Stimulated activated CD4-positive, alpha-beta T cell treated with anti-CD3 and anti-CD28 coated beads, Interleukin-12 subunit alpha, Interleukin-12 subunit beta, amount 100 ng/mL, for 4 hours (primary cell): ENCODE measurements at regions not wholly inside any gene's neighbourhood (a gene's known extent, or its start where the extent isn't known, plus 50 kb on each side); places are given as distances from the start of the nearest gene placed in this dataset.

ENCODE experiments used
- DNase-seq: peaks from one replicate; pipeline ENCODE4 v3.0.0-alpha.2; 2020

DNA sequence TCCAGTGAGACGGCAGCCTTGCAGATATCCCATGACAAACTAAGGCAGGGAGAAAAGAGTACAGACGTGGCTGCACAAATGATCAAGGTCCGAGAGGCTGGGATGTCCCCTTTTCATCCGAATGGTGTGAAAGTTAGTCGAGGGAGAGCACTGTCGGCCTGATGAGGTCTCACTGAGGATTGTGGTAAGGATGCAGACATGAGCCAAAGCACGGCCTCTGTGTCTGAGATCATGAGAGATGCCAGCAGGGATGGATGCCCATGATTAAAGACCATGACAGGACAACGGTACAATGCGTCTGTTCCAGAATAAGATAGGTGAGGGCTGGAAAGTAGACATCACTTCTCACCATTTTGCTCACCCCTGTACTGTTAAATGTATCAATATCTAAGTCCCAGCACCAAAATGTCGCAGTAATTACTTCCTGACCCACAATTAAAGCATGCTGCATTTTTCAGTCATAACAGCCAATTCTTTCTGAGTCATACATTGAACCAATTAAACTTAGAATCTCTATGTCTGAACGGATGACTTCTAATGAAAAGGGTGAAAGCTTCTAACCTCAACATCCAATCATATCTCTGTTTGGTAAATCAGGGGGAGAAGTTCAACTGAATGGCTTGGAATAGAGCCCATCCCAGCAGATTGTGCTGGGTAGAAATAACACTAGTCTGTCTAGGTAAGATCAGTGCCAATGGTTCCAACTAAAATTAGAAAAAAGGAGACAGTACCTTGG is 249.6 kb upstream of the SOX5 start:
- no peak for DNase-seq

DNA sequence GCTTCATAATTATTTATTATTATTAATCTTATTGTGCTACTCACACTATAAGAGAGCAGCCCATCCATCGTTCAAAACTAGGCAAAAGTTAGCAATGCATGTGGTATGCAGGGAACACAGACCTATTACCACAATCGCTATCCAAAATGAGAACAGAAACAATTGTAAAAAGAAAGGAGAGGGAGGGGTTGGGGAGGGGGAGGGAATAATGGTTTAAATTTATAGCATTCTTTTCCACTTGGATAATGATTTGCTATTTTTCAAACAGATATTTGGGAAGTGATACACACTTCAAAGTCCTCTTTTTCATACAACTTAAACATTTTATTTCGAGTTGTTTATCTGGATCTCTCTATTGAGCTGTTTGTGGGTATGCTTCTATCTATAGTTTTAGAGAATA is 248.6 kb upstream of the SOX5 start:
- no peak for DNase-seq

DNA sequence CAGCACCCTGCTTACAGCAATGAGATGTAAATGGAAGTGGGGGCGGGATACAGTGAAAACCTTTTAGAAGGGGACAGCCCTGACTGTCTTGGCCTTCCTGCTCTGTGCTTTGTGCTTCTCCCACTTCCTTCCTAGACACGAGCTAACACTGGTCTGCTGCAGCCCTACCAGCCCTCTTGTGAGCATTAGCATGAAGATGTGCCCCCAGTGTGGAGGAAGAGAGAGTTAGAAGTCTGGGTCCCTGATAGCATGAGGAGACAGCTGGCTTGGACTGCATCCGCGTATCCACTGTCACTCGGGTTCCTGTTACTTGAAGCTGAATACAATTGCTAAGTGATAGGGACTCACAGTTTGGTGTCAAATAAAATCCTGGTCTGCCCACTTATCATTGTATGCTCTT is 248.1 kb upstream of the SOX5 start:
- no peak for DNase-seq

DNA sequence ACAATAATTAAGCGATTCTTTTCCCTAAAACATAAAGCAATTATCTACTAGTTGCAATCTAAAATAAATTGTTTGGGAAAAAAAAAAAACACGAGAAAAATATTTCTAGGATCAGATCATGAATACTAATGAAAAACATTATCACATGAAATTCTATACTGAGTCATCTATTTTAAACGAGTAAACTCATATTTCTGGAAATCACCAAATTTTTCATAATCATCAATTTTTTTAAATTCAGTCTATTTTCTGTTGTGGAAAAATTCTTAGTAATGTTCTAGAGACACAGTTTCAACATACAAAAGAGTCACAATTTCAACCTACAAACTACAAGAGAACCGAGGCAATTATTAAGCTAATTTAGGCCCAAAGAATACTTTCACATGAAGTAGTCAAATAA is 245.6 kb upstream of the SOX5 start:
- no peak for DNase-seq

DNA sequence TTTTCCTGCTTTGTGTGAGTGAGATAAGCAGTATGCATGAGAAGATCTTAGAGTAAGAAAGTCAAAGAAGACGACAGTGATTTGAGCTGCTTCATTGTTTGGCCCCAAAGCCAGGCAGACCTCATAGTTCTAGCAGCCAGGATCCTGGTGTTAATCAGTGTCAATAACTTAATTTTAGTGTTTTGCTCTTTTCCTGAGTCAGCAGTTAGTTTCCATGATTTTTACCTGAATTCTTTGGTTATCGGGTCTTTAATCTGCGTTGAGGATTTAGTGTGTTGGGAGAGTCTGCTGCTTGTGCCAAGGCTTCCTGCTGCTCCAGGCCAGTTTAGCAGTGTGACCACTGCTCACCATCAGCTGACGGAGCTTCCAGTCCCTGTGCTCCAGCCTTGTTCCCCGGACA is 241.6 kb upstream of the SOX5 start:
- no peak for DNase-seq

DNA sequence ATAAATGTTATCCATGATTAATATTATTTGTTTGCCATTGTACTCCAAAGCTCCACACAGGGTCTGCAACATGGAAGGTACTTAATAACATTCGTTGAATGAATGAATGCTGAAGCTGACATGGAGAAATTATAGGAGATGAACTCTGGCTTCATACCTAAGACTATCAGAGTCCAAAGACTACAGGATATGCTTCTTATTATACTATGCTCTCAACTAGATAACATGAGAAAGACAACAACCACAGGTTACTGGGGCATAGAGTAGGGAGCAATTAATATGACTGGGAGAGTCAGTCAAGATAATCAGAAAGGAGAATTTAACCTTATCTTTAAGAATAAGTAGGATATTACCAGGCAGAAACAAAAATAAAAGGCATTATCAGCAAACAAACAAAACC is 236.3 kb upstream of the SOX5 start:
- DNase-seq, result no peak

DNA sequence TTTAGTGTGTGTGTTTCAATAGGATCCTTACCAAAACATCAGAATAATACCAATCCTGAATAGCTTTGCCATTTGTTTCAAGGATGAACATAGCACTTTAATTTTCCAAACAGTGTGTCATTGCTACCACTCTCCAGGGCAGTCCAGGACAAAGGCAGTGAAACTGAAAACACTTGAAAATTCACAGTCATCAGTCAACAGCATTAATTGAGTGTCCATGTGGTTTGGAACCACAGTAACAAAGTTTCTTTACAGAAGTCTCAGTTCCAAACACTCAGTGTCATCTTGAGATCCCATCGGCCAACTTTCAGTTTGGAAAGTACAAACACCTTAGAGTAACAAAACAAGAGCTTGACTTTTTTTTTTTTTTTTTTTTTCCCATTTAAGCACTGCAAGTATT is 228.4 kb upstream of the SOX5 start:
- no peak for DNase-seq

DNA sequence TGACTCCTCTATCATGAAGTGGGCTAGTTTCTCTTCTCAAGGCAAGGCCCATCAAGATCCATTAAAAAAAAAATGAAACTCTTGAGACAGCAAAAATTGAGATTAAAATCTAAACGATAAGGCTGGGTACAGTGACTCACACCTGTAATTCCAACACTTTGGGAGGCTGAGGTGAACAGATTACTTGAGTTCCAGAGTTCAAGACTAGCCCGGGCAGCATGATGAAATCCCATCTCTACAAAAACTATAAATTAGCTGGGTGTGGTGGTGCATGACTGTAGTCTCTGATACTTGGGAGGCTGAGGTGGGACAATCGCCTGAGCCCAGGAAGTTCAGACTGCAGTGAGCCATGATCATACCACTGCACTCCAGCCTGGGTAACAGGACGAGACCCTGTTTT is 226.5 kb upstream of the SOX5 start:
- no peak for DNase-seq

DNA sequence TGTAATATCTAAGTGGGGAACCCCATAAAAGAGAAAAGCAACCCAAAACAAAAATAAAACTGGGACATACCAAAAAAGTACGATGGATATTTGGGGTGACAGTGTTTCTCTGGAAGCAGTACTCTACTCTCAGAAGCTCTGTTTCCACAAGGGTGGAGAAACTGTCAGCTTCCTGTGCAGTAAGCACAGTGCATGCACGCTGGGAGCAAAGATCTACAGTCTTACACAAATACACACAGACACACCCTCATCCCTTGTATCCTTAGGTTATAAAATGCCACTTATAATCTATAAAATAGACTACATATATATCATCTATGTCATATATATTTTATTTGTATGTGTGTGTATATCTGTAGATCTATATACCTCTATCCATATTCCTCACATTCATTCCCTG is 225.8 kb upstream of the SOX5 start:
- no peak for DNase-seq

DNA sequence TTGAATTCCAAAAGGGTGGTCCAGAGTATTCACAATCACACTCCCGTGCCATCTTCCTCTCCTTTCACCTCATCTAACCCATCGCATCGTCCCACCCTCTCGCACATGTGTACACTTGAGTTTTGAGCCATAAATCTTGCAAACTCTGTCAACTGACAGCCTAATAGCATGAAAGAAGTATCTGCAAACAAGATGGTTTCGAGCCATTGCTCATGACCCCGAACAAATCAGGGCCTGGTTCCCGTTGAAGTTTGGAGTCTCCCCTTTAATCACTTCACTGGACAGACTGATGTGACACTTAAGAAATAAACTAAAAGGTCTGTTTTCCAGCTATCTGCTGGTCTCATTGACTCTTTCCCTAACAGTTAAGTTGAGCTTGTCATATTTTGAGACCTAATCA is 223.6 kb upstream of the SOX5 start:
- DNase-seq, result no peak

DNA sequence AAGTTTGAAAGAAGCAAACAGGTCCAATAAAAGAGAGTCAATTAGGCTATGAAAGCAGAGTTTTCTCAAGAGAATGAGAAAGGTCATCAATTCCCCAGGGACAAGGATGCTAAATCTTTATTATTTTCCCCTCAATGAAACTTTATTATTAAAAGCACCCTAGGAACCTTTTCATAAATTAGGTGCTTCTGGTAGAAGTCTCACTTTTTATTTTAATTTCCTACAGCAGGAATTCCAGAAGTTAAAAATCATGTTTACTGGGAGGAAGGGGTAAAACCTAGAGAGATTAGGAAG is 223.2 kb upstream of the SOX5 start:
- no peak for DNase-seq

DNA sequence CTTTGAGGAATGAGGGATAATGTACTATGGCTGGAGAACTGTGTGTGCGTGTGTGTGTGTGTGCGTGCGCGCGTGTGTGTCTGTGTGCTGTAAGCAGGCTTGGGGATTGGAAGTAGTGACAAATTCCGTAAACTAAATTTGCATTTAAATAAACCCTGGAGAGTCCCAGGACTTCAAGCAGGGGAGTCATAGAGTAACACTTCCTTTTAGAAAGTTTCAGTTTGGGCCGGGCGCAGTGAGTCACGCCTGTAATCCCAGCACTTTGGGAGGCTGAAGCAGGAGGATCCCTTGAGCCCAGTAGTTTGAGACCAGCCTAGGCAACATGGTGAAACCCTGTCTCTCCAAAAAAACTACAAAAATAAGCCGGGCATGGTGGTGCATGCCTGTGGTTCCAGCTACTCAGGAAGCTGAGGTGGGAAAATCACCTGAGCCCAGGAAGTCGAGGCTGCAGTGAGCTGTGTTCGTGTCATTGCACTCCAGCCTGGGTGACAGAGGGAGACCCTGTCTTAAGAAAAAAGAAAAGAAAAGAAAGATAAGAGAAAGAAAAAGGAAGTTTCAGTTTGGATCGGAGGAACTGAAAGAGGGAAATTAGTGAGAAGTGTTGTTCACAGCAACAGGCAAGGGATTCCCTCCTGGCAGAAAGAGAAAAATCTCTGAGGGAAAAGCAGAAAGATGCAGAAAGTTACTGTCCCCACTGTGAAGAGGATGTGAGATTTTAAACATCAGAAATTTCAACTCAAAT is 222.7 kb upstream of the SOX5 start:
- DNase-seq, result no peak

DNA sequence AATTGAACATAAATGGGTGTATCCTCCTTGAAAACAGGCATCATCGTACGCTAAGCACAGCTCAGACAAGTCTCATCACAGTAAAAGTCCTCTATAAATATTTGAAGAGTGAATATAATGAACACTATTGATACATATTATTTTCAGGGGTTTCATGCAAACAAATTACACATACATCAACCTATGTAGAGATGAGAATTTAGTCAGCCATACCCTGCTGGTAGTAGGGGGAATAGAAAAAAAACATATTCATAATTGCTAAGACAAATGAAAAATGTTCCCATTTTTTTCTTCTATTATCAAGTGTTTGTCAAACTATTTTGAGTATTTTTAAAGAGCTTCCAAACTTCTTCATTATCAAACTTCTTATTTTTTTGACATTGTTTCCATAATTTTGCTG is 205.6 kb upstream of the SOX5 start:
- DNase-seq, result no peak

DNA sequence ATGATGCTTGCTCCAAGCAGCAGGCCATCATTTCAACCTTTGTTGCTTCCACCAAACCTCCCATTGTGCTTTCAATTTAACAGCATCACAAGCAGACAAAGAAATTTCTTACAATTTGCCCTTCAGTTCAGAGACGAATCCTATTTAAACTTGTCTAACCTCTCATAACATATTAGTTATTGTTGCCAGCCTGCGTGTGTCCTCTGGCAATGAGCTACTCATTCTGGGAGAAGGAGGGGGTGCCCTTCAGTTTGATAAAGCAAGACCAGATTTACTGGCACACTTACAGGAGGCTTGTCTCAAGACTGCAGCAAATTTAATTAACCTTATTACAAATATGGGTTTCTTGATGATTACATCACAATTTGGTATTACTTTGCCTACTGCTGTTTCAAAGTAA is 203.6 kb upstream of the SOX5 start:
- DNase-seq, result no peak

DNA sequence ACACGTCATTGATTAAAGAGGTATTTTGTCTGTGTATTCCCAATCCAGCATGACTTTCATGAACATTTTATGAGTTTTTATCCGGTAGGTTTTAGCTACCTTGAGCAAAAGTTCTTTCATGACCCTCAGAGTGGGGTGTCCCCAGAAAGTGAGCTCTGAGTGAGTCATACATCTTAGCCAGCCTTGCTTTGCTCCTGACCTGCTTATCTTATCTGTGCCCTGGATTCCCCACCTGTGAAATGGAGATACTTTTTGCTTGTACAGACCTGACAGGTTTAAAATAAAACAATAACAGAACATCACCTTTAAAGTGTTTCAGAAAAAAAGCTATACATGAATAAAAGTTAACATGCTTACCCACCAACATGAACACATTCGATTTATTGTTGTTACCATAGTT is 202.8 kb upstream of the SOX5 start:
- DNase-seq, result no peak

DNA sequence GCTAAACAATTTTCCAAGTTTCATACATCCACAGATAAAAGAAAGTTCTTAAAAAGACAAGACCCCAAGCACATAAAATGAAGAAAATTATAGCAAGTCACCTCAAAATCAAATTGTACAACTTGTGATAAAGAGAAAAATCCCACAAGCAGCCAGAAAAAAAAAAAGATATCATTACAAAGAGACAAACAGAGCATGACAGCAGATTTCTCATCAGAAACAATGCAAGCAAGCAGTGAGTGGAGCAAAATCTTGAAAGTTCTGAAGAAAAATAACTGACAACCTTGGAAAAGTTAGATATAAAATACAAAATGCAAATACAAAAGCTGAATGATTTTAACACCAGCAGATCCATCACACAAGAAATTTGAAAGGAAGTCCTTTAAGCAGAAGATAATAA is 194.5 kb upstream of the SOX5 start:
- DNase-seq, result no peak

DNA sequence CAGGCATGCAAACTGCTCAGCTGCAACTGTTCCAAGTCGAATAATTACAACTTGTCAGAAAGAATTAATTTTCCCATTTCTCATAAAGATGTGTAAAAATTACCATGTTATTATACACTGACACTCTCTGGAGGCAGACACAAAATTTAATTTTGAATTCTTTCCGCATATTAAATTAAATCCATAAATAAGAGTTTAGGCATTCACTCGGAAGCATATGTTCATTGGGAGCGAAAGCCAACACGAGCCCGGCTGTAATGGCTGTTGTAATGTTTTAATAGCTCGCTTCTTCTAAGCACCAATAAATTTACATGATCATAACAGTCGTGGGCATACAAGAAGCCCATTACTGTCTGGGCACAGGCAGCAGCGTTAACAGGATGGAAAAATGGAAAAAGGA is 189.6 kb upstream of the SOX5 start:
- DNase-seq, result no peak

DNA sequence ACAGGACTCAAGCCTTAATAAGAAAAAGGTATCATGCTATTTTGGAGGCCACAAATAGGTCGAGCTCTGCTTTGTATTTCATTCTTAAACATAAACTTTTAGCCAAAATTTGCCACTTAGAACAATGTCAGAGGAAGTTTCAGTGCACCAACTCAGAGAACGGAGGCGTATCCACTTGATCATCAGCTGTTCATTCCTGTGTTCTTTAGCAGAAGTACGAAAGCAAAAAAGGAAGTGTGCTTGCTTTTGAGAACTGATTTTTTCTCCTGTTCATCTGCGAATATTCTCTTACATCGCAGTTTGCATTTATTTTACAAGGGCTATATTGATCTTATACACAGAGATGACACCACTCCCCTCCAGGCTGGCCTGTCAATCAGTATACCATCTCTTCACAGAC is 188.6 kb upstream of the SOX5 start:
- DNase-seq, result no peak

DNA sequence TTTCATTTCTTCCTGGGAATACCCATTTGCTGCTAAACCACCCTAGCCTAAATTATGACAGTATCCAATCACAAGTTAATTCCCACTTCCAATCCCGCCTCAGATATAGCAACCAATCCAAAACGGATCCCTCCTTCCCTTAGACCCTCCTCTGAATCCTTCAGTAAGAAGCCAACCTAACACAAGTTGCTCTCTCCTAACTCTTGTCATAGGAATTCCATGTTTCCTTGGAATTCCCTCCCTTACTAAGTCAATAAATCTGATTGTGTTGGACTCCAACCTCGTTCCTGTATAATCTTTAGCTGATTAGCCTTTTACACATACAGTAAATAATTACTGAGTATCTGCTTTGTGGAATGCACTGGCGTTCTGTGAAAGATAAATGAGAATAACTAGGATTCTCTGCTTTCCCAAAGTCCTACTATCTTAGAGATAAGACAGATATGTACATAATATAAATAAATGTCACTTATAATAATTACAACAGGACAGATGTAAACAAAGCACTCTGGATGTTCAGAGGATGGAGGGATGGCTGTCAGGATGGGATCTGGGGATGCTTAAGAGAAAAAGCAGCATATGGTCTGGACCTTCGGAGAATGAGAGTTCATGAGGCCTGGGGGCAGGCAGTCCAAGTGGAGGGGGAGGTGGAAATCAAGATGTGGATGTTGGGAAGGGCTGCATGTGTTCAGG is 185.8 kb upstream of the SOX5 start:
- DNase-seq, result no peak

DNA sequence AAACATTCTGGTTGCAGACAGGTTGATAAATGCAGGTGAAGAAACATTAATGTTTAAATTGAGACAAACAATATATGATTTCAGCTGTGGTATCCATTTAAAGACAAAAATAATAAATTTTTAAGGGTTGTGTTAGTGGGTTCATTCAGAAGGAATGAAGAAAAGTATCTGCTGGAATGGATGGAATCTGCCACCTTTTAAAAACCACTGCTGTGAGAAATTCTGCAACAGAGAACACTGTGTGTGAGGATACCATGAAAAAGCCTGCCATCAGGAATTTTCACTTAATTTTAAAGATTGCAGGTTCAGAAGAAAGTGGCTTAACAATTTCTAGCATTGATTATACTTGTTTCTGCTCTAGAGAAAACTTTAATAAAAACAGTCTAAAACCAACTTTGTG is 184.6 kb upstream of the SOX5 start:
- no peak for DNase-seq

DNA sequence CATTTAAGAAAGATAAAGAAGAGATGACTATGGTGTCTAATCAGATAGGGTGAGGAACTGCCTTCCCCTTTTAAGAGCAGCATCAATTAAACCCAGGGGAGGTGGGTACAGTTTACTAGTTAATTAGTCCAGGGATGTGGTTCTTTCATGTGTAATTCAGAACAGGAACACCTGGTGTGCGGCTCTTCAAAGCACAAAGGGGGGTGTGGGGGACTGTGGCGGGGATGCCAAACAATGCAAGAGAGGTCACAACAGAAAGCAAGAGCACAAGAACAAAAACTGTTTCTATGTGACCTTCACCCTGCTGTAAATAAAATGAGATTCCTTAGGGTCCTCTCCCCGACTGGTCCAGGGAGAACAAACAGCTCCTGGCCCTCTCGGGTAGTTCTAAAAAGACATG is 183.9 kb upstream of the SOX5 start:
- no peak for DNase-seq

DNA sequence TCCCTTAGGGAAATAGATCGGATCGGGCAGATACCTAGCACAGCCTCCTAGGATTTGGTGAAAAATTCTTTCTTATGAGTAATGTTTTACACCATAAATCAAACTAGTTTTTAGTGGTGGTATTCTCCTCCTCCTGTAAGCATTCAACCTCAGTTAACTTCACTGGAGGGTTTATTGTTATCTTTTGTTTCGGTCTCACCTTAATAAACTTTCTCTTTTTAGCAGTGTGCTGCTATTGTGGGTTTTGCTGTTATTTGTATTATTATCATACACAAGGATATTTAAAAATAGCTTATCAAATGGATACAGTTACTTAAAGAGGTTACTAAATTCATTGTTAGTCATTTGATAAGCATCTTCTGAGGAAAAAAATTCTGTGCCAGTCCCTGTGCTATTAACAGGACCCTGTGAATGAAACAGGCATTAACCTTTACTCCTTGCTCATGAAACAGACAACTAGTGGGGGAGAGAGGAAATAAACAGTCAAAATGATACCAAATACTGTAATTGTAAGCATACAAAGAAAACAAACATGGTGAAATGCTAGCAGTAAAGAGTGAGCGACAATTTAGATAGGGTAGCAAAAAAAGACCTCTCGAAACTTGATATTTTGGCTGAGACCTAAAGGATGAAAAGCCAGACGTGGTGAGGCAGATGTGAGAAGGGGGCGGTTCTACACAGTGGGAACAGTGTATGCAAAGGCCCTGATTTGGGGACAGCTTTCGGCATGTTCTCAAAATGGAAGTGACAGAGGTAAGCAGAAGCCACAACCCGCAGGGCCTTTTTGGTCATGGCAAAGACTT is 178.7 kb upstream of the SOX5 start:
- no peak for DNase-seq

DNA sequence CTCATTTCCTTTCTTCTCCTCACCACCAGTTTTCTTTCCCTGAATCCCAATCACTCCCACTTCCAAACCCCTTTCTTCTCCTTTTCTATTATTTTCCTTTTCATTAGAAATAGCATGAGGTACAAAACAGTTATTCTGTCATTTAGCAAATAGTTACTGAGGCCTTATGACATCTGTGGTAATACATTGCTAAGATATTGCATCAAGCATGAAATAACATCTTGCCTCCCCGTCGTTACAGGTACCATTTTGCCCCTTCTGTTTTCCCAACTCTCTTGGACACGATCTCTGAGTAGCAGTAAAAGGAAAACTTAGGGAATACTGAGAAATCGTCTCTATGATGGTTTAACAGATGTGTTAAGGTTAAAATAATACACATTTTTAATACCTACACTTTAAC is 175.8 kb upstream of the SOX5 start:
- DNase-seq, result no peak

DNA sequence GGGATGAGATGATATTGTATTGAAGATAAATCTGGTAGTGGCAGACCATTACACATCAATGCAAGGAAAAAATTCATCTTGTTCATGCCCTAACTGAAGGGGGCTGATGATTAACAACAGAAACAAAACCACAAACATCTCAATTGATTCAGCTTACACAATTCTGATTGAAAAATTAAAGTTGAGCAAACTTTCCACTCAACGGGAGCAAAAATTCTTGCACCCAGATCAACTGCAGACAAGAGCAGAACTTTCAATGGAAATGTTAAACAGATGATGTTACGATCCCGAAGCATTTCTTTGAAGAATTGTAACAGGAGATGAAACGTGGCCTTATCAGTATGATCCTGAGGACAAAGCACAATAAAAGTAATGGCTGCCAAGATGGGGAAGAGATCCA is 172.4 kb upstream of the SOX5 start:
- no peak for DNase-seq
